ENCODE measurements at regions not wholly inside any gene's neighbourhood (a gene's known extent, or its start where the extent isn't known, plus 50 kb on each side); places are given as distances from the start of the nearest gene placed in this dataset.

GRCh38 chr4:26140150-26140898 lies 180.5 kb upstream of the RBPJ start:
- Histone ChIP-seq H3K27ac (ENCODE audit: low read length) (no peak overlapping the region), H3K36me3 (ENCODE audit: control insufficient read depth, insufficient read depth, low read length) (no peaks in the 10 kb centered on the region), H3K4me3 (ENCODE audit: low read depth in 2 of 2, low read length in 2 of 2) (no peak overlapping the region), H3K27me3 (ENCODE audit: control insufficient read depth, insufficient read depth, low read length) (no peaks in the 10 kb centered on the region), H3K4me1 (ENCODE audit: control insufficient read depth, insufficient read depth, low read length) (no peaks in the 10 kb centered on the region), H3K9me3 (ENCODE audit: control insufficient read depth, insufficient read depth, low read depth, low read length) (no peaks in the 10 kb centered on the region)
- in situ Hi-C loops (cut with HindIII; ENCODE audit: low pct_unique_long_range_greater_than_20kb, low sequenced_read_pairs) (no loop called here), intact Hi-C loops (cut with micrococcal nuclease; ENCODE audit: unreplicated experiment) (no loop called here)
- no TSS peak for BruUV-seq (replicated peaks)
- ATAC-seq (no peak), DNase-seq (ENCODE audit: low read depth, low spot score) (no peak)
- CTCF ChIA-PET = no interaction called here
- no peak for TF ChIP-seq TCF7L2 (IDR thresholded peaks at IDR 0.05; ENCODE audit: low read depth, low read length)
- TF ChIP-seq, protein P1, sequence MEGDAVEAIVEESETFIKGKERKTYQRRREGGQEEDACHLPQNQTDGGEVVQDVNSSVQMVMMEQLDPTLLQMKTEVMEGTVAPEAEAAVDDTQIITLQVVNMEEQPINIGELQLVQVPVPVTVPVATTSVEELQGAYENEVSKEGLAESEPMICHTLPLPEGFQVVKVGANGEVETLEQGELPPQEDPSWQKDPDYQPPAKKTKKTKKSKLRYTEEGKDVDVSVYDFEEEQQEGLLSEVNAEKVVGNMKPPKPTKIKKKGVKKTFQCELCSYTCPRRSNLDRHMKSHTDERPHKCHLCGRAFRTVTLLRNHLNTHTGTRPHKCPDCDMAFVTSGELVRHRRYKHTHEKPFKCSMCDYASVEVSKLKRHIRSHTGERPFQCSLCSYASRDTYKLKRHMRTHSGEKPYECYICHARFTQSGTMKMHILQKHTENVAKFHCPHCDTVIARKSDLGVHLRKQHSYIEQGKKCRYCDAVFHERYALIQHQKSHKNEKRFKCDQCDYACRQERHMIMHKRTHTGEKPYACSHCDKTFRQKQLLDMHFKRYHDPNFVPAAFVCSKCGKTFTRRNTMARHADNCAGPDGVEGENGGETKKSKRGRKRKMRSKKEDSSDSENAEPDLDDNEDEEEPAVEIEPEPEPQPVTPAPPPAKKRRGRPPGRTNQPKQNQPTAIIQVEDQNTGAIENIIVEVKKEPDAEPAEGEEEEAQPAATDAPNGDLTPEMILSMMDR (IDR thresholded peaks at IDR 0.05) = no peak
- TF ChIP-seq POLR2AphosphoS5 (IDR thresholded peaks at IDR 0.05; ENCODE audit: low read depth, low read length) = no peak
- TF ChIP-seq, protein P2, sequence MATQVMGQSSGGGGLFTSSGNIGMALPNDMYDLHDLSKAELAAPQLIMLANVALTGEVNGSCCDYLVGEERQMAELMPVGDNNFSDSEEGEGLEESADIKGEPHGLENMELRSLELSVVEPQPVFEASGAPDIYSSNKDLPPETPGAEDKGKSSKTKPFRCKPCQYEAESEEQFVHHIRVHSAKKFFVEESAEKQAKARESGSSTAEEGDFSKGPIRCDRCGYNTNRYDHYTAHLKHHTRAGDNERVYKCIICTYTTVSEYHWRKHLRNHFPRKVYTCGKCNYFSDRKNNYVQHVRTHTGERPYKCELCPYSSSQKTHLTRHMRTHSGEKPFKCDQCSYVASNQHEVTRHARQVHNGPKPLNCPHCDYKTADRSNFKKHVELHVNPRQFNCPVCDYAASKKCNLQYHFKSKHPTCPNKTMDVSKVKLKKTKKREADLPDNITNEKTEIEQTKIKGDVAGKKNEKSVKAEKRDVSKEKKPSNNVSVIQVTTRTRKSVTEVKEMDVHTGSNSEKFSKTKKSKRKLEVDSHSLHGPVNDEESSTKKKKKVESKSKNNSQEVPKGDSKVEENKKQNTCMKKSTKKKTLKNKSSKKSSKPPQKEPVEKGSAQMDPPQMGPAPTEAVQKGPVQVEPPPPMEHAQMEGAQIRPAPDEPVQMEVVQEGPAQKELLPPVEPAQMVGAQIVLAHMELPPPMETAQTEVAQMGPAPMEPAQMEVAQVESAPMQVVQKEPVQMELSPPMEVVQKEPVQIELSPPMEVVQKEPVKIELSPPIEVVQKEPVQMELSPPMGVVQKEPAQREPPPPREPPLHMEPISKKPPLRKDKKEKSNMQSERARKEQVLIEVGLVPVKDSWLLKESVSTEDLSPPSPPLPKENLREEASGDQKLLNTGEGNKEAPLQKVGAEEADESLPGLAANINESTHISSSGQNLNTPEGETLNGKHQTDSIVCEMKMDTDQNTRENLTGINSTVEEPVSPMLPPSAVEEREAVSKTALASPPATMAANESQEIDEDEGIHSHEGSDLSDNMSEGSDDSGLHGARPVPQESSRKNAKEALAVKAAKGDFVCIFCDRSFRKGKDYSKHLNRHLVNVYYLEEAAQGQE (IDR thresholded peaks at IDR 0.05; ENCODE audit: insufficient read depth in 1 of 2, low read depth in 2 of 2, low read length in 1 of 2) = no peak
- no peak for TF ChIP-seq SIN3A (IDR thresholded peaks at IDR 0.05; ENCODE audit: borderline replicate concordance, insufficient read depth, low read depth, low read length)
- POLR2A ChIA-PET = no interaction called here

GRCh38 chr4:26141051-26141721 lies 179.6 kb upstream of the RBPJ start:
- ChIA-PET POLR2A (no interaction called here), CTCF (no interaction called here)
- intact Hi-C loops (cut with micrococcal nuclease; ENCODE audit: unreplicated experiment) = no loop called here
- Histone ChIP-seq H3K27me3 (ENCODE audit: control insufficient read depth, insufficient read depth, low read length) (no peaks in the 10 kb centered on the region), H3K9me3 (ENCODE audit: control insufficient read depth, insufficient read depth, low read depth, low read length) (no peaks in the 10 kb centered on the region), H3K36me3 (ENCODE audit: control insufficient read depth, insufficient read depth, low read length) (no peaks in the 10 kb centered on the region), H3K27ac (ENCODE audit: low read length) (no peak overlapping the region), H3K4me3 (ENCODE audit: low read depth in 2 of 2, low read length in 2 of 2) (no peak overlapping the region), H3K4me1 (ENCODE audit: control insufficient read depth, insufficient read depth, low read length) (no peaks in the 10 kb centered on the region)
- ATAC-seq (no peak), DNase-seq (ENCODE audit: low read depth, low spot score) (no peak)
- TF ChIP-seq, protein P2 (IDR thresholded peaks at IDR 0.05; ENCODE audit: insufficient read depth in 1 of 2, low read depth in 2 of 2, low read length in 1 of 2) = no peak
- TF ChIP-seq, protein P1 (IDR thresholded peaks at IDR 0.05) = no peak
- TF ChIP-seq POLR2AphosphoS5 (IDR thresholded peaks at IDR 0.05; ENCODE audit: low read depth, low read length) (no peak), SIN3A (IDR thresholded peaks at IDR 0.05; ENCODE audit: borderline replicate concordance, insufficient read depth, low read depth, low read length) (no peak), TCF7L2 (IDR thresholded peaks at IDR 0.05; ENCODE audit: low read depth, low read length) (no peak)
- in situ Hi-C loops (cut with HindIII; ENCODE audit: low pct_unique_long_range_greater_than_20kb, low sequenced_read_pairs) = no loop called here
- BruUV-seq (replicated peaks) = no TSS peak

All from Panc1 (cell line).